ENCODE measurements at regions not wholly inside any gene's neighbourhood (a gene's known extent, or its start where the extent isn't known, plus 50 kb on each side); places are given as distances from the start of the nearest gene placed in this dataset.
"Not testable (repeated sequence)": the region's sequence is repeated elsewhere in the genome, so short reads cannot be mapped to it uniquely, and the experiment has no call there.

- Mint-ChIP-seq H3K4me1 (ENCODE audit: low read depth) (no peaks in the 10 kb centered on the region), H3K27me3 (peaks cover 7% of the 10 kb centered on the region), H3K36me3 (no peaks in the 10 kb centered on the region), H3K4me3 (no peak overlapping the region), H3K27ac (no peak overlapping the region), H3K9me3 (ENCODE audit: low read depth) (no peaks in the 10 kb centered on the region)
These were observed 57.3 kb upstream of the PRSS12 start for GRCh38 chr4:118410138-118410537.

- Mint-ChIP-seq H3K36me3 (no peaks in the 10 kb centered on the region), H3K4me1 (ENCODE audit: low read depth) (no peaks in the 10 kb centered on the region)
These were observed 64.5 kb upstream of the PRSS12 start for GRCh38 chr4:118417325-118417724.

GRCh38 chr4:118417800-118418199 lies 65.0 kb upstream of the PRSS12 start:
- H3K4me1 Mint-ChIP-seq (ENCODE audit: low read depth); H3K27ac Mint-ChIP-seq; H3K4me3 Mint-ChIP-seq; H3K27me3 Mint-ChIP-seq; H3K36me3 Mint-ChIP-seq; H3K9me3 Mint-ChIP-seq (ENCODE audit: low read depth): not testable (repeated sequence)

More at GRCh38 chr4:118417325-118417724, 64.5 kb upstream of the PRSS12 start:
- H3K9me3 Mint-ChIP-seq (ENCODE audit: low read depth) = no peaks in the 10 kb centered on the region
- H3K27ac Mint-ChIP-seq = no peak overlapping the region
- no peak overlapping the region for H3K4me3 Mint-ChIP-seq
- H3K27me3 Mint-ChIP-seq = peaks cover 3% of the 10 kb centered on the region

DNA sequence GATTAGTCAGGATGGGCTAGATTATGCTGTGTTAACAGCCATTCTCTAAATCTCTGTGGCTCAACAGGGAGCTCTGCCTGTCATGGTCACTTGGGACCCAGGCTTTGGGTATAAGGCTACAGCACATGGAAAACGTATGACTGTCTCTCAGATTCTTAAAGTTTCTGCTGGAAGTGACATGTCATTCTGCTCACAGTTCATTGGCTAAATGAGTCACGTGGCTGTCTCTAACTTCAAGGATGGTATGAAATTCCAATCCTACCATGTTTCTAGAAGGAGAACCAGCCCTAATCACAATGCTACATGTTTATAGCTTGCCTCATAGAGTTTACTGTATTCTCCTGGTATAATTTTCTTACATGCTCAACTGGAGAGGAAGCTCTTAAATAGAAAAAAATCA lies 65.6 kb upstream of the PRSS12 start:
- H3K4me1 Mint-ChIP-seq (ENCODE audit: low read depth); H3K9me3 Mint-ChIP-seq (ENCODE audit: low read depth); H3K27ac Mint-ChIP-seq; H3K36me3 Mint-ChIP-seq; H3K27me3 Mint-ChIP-seq; H3K4me3 Mint-ChIP-seq: not testable (repeated sequence)

DNA sequence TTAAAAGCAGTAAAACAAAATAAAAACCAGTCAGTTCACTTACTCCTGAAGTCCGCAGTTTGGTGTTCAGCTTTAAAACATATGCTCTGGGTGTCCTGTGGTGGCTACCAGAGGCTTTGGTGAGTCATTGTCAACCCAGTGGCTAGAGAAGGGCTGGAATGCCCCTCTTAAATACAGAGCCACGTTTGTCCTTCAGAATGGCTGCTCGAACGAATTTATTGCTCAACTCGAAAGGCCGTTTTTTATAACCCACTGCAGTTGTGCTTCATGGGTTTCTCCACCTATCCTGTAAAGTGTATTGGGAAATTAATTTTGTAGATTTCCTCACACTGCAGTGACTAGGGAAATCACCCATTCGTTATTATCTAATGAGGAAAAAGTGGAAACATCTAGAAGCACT lies 66.8 kb upstream of the PRSS12 start:
- not testable (repeated sequence) for H3K9me3 Mint-ChIP-seq (ENCODE audit: low read depth); H3K4me1 Mint-ChIP-seq (ENCODE audit: low read depth); H3K4me3 Mint-ChIP-seq; H3K27ac Mint-ChIP-seq; H3K27me3 Mint-ChIP-seq; H3K36me3 Mint-ChIP-seq

DNA sequence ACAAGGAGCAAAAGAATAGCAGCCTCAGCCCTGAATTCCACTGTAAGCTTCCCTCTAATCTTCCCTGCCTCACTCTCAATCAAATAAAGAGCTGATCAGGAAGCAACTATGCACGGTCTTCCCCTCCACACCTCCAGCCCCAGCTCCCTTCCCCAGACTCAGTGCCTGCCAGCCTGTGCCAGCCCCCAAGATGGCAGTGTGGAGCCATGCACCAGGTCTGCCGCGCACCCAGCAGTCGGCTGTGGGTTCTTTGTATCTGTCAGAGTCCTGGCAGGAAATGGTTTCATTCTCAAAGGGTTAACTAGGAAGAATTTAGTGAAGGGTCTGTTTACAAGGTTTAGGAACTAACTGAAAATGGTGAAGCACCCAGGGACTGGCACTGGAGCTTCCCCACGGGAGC lies 71.3 kb upstream of the PRSS12 start:
- not testable (repeated sequence) for H3K4me1 Mint-ChIP-seq (ENCODE audit: low read depth); H3K27ac Mint-ChIP-seq; H3K27me3 Mint-ChIP-seq; H3K4me3 Mint-ChIP-seq; H3K9me3 Mint-ChIP-seq (ENCODE audit: low read depth); H3K36me3 Mint-ChIP-seq

- H3K36me3 Mint-ChIP-seq; H3K4me1 Mint-ChIP-seq (ENCODE audit: low read depth); H3K9me3 Mint-ChIP-seq (ENCODE audit: low read depth); H3K4me3 Mint-ChIP-seq; H3K27me3 Mint-ChIP-seq; H3K27ac Mint-ChIP-seq: not testable (repeated sequence)
These were observed 76.1 kb upstream of the PRSS12 start for GRCh38 chr4:118428881-118429280.

GRCh38 chr4:118432359-118432758 lies 79.6 kb upstream of the PRSS12 start:
- H3K27me3 Mint-ChIP-seq; H3K27ac Mint-ChIP-seq; H3K36me3 Mint-ChIP-seq; H3K4me3 Mint-ChIP-seq; H3K9me3 Mint-ChIP-seq (ENCODE audit: low read depth); H3K4me1 Mint-ChIP-seq (ENCODE audit: low read depth): not testable (repeated sequence)

GRCh38 chr4:118433612-118434375 lies 81.0 kb upstream of the PRSS12 start:
- H3K27me3 Mint-ChIP-seq; H3K36me3 Mint-ChIP-seq; H3K4me1 Mint-ChIP-seq (ENCODE audit: low read depth); H3K9me3 Mint-ChIP-seq (ENCODE audit: low read depth); H3K27ac Mint-ChIP-seq; H3K4me3 Mint-ChIP-seq: not testable (repeated sequence)

DNA sequence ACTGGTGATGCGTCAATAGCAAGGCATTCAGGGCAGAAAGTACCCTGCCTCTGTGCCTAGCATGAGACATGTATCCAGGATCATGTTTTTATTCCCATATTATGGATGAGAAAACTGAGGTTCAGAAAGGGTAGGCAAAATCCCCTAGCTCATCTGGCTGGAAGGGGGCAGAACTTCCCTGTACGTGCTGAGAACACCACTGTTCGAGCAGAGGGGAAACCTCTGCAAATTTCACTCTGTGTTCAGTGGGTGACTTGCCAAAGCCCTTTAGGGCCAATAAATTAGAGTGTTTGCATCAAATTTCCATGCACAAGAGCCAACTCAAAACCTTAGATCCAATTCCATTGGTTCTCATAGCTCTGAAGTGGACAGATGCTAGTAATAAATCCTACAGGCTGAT lies 82.6 kb upstream of the PRSS12 start:
- H3K4me1 Mint-ChIP-seq (ENCODE audit: low read depth) = not testable (repeated sequence)

GRCh38 chr4:118442115-118442837 lies 89.5 kb upstream of the PRSS12 start:
- not testable (repeated sequence) for H3K9me3 Mint-ChIP-seq (ENCODE audit: low read depth); H3K4me3 Mint-ChIP-seq; H3K36me3 Mint-ChIP-seq; H3K4me1 Mint-ChIP-seq (ENCODE audit: low read depth); H3K27me3 Mint-ChIP-seq; H3K27ac Mint-ChIP-seq

More for the DNA sequence above, 82.6 kb upstream of the PRSS12 start:
- not testable (repeated sequence) for H3K27ac Mint-ChIP-seq; H3K27me3 Mint-ChIP-seq; H3K9me3 Mint-ChIP-seq (ENCODE audit: low read depth); H3K4me3 Mint-ChIP-seq; H3K36me3 Mint-ChIP-seq

- H3K36me3 Mint-ChIP-seq; H3K9me3 Mint-ChIP-seq (ENCODE audit: low read depth): not testable (repeated sequence)
These were observed 94.6 kb upstream of the PRSS12 start for GRCh38 chr4:118447397-118447796.

DNA sequence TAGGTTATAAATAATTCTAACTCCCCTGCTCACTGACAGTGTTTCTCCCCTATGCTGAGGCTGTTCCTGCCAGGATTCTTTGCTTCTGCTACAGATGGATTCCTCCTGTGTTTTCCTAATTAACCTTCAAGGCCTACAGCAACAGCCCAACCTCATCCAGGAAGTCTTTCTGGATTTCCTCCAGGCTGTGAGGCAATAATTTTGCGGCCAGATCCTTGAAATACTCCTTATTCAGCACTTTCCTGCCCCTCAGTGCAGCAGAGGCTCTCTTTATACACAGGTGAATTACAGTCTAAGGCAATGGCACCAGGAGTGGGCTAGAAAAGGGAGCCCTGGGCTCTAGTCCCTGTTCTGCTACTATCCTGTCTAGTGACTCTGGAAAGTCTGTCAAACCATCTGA lies 102.1 kb upstream of the PRSS12 start:
- H3K27ac Mint-ChIP-seq; H3K4me3 Mint-ChIP-seq; H3K36me3 Mint-ChIP-seq; H3K4me1 Mint-ChIP-seq (ENCODE audit: low read depth); H3K9me3 Mint-ChIP-seq (ENCODE audit: low read depth); H3K27me3 Mint-ChIP-seq: not testable (repeated sequence)

More at GRCh38 chr4:118447397-118447796, 94.6 kb upstream of the PRSS12 start:
- not testable (repeated sequence) for H3K4me1 Mint-ChIP-seq (ENCODE audit: low read depth); H3K27ac Mint-ChIP-seq; H3K4me3 Mint-ChIP-seq; H3K27me3 Mint-ChIP-seq

- H3K9me3 Mint-ChIP-seq (ENCODE audit: low read depth); H3K4me1 Mint-ChIP-seq (ENCODE audit: low read depth); H3K27ac Mint-ChIP-seq; H3K27me3 Mint-ChIP-seq; H3K36me3 Mint-ChIP-seq; H3K4me3 Mint-ChIP-seq: not testable (repeated sequence)
These were observed 108.6 kb upstream of the PRSS12 start for GRCh38 chr4:118461435-118461834.

DNA sequence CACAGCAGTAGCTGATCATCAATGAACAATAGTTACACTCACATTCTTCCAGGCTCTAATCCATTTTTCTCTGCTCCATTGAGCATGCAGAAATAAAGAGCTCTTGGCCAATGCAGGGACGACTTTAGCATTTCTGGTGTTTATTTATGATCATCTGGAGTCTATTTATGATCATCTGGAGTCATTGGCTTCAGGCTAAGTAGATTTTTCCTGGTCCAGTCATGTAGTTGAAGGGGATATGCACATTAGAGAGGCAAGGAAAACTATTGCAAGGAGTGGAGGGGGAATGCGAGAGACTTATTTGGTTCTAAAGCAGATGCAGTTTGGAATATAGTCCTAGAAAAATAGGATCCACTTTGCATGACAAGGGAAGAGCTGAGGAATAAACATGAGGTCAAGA lies 113.0 kb upstream of the PRSS12 start:
- H3K27ac Mint-ChIP-seq; H3K27me3 Mint-ChIP-seq; H3K4me3 Mint-ChIP-seq; H3K36me3 Mint-ChIP-seq; H3K9me3 Mint-ChIP-seq (ENCODE audit: low read depth); H3K4me1 Mint-ChIP-seq (ENCODE audit: low read depth): not testable (repeated sequence)

DNA sequence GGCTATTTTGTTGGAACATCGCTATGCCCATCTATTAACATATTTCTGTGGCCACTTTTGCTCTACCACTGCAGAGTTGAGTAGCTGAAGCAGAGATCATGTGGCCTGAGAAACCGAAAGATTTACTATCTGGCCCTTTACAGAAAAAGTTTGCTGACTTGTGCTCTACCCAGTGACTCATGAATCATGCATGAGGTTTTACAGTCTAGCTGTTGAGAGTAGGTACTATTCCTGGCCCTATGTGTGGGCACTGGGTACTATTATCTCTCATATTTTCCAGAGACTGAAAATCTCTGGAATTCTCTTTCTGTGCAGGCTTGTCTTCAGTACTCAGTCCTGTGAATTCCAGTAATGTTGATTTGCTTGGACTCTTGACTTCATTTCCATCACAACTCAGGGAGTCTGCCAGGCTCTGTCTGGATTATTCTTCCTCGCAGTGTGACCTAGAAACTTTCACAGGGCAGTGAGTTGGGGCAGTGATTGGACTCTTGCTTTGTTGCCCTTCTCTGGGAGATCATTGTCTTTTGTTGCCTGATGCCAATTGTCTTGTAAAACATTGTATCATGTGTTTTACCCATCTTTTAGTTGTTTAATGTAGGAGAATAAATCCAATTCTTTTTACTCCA lies 121.3 kb upstream of the PRSS12 start:
- H3K27ac Mint-ChIP-seq; H3K4me1 Mint-ChIP-seq (ENCODE audit: low read depth); H3K27me3 Mint-ChIP-seq; H3K36me3 Mint-ChIP-seq; H3K9me3 Mint-ChIP-seq (ENCODE audit: low read depth); H3K4me3 Mint-ChIP-seq: not testable (repeated sequence)

All from activated naive CD8-positive, alpha-beta T cell (primary cell).